NB4 (cell line): ENCODE measurements at regions not wholly inside any gene's neighbourhood (a gene's known extent, or its start where the extent isn't known, plus 50 kb on each side); places are given as distances from the start of the nearest gene placed in this dataset.

ENCODE experiments used
- CTCF ChIP-seq: IDR thresholded peaks from one replicate; pipeline ENCODE4 v1.5.1; 2012; ENCODE audit warnings: low read depth, low read length
- POLR2A ChIP-seq: IDR thresholded peaks from 2 replicates; pipeline ENCODE4 v1.6.1; 2011; ENCODE audit warnings: mild to moderate bottlenecking; ENCODE audit not compliant: insufficient read length; ENCODE audit errors: extremely low read depth
- TF ChIP-seq, protein P1 (sequence below): IDR thresholded peaks from 2 replicates; pipeline ENCODE4 v1.6.1; 2011; ENCODE audit warnings: low read depth, low read length

DNA sequence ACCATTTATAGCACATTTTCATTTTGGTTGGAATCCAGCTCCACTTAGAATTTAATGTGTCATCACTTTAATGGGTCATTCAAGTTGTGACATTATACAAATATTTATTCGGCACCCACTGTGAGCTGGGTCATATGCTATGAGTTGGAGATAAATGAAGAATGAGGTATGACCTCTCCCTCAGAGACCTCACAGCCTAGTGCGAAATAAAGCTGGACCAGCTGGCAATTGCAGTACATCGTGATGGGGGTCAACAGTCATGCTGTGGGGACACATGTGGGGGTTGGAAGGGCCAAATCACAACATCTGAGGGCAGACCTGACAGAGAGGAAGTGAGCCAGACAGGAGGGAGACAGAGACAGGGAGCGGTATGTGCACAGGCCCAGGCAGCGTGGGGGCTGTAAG, 175.4 kb downstream of the MAIP1 start:
- TF ChIP-seq CTCF = no peak
- TF ChIP-seq, protein P1, sequence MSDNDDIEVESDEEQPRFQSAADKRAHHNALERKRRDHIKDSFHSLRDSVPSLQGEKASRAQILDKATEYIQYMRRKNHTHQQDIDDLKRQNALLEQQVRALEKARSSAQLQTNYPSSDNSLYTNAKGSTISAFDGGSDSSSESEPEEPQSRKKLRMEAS = no peak
- no peak for TF ChIP-seq POLR2A
